Loucy (cell line): ENCODE measurements at regions not wholly inside any gene's neighbourhood (a gene's known extent, or its start where the extent isn't known, plus 50 kb on each side); places are given as distances from the start of the nearest gene placed in this dataset.

Experiments
- EZH2phosphoT487 ChIP-seq: fragments of 200-600 bp; IDR thresholded peaks from 2 replicates; pipeline ENCODE4 v1.6.1; 2018; ENCODE audit warnings: antibody characterized with exemption, mild to moderate bottlenecking, moderate library complexity, borderline replicate concordance
- TF ChIP-seq, protein P1 (sequence below): fragments of 200-600 bp; sonication (generic); conservative IDR thresholded peaks from 2 replicates; pipeline ENCODE4 v1.5.1; 2014; ENCODE audit warnings: mild to moderate bottlenecking, antibody characterized with exemption, low read length

GRCh38 chr20:1803932-1804501 lies 91.2 kb upstream of the SIRPA start:
- TF ChIP-seq, protein P1, sequence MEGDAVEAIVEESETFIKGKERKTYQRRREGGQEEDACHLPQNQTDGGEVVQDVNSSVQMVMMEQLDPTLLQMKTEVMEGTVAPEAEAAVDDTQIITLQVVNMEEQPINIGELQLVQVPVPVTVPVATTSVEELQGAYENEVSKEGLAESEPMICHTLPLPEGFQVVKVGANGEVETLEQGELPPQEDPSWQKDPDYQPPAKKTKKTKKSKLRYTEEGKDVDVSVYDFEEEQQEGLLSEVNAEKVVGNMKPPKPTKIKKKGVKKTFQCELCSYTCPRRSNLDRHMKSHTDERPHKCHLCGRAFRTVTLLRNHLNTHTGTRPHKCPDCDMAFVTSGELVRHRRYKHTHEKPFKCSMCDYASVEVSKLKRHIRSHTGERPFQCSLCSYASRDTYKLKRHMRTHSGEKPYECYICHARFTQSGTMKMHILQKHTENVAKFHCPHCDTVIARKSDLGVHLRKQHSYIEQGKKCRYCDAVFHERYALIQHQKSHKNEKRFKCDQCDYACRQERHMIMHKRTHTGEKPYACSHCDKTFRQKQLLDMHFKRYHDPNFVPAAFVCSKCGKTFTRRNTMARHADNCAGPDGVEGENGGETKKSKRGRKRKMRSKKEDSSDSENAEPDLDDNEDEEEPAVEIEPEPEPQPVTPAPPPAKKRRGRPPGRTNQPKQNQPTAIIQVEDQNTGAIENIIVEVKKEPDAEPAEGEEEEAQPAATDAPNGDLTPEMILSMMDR: no peak
- no peak for TF ChIP-seq EZH2phosphoT487
